HPDE6-E6E7 (cell line): ENCODE measurements at regions not wholly inside any gene's neighbourhood (a gene's known extent, or its start where the extent isn't known, plus 50 kb on each side); places are given as distances from the start of the nearest gene placed in this dataset.
"Not testable (repeated sequence)": the region's sequence is repeated elsewhere in the genome, so short reads cannot be mapped to it uniquely, and the experiment has no call there.

Experiments
- DNase-seq: peaks from one replicate; pipeline ENCODE4 v3.0.0; 2011; ENCODE audit warnings: missing footprints; ENCODE audit errors: extremely low spot score

DNA sequence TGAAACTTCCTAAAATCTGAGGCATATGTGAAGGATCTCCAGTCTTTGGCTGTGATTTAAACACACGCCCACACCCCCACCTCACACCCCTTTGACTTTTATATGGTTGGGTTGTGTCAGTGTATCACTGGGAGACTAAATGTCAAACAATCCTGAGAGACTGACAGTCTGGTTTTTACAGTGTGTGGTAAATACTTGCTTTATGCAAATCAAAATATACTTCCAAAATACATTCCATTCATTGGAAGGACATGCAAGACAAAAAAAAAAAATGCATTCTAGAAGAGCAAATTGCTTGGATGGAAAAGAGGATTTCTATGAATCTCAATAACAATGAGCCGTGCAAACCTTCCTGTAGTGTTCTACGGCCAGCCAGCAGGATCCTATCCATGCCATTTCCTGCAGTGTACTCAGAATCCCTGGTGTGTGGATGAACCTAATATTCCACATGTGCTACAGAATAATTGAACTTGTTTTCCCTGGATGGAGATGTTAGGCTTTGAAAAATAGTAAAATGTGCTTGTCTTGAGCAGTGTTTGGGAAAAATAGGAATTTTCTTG is 602.1 kb upstream of the GOT2 start:
- DNase-seq: no peak

DNA sequence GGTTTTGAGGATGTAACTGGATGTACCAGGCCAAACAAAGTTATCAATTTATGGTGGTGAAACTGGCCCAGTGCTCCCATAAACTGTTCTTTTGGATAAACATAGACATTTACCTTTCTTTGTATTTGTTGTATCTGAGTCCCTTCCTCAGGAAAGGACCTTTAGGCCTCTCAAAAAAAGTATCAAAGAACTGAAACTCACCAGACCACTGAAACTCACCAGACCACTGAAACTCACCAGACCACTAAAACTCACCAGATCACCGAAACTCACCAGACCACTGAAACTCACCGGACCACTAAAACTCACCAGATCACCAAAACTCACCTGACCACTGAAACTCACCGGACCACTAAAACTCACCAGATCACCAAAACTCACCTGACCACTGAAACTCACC is 597.6 kb upstream of the GOT2 start:
- DNase-seq: not testable (repeated sequence)

DNA sequence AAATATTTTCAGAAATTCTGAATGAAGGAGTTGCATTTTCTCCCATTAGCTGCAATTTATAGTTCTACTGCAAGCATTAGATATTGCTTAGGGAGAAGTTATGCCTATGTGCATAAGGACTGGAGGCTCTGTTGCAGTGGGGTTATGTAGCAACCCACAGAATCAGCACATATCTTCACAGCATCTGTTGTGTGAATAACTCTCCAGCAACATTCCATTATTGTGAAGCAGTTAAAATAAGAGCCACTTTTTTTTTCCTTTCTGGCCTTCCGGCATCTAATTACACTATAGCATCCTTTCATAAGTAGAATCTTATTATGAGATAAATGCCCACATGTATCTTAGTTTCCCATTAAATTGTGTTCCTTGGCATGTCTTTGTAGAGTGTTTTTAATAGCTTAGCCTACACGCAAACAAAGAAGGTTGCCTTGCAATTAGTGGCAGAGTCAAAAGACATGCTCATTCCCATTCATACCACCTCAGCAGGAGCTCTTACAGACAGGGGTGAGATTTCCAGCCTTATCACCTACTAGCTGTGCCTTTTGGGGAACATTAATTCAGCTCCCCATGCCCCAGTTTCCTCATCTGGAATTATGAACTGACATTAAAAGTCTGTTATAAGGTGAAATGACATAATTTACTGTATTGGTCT is 596.0 kb upstream of the GOT2 start:
- no peak for DNase-seq

DNA sequence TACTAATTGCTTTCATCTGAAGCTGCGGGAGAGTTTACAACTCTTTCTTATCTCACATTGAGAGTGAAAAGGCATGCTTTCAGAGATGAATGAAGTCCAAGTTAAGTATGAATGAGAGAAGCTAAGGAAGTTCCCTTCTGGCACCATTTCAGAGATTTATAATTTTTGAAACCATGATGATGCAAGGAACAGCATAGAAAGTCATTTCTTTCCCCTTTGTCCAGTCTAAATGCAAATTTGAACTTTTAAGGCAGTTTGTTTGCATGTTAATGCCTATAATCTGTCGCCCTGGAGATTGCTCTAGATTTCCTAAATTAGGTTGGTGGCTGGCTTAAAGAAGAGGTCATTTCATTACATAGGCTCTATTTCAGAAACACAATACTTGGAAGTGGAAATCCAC is 594.8 kb upstream of the GOT2 start:
- DNase-seq: no peak

DNA sequence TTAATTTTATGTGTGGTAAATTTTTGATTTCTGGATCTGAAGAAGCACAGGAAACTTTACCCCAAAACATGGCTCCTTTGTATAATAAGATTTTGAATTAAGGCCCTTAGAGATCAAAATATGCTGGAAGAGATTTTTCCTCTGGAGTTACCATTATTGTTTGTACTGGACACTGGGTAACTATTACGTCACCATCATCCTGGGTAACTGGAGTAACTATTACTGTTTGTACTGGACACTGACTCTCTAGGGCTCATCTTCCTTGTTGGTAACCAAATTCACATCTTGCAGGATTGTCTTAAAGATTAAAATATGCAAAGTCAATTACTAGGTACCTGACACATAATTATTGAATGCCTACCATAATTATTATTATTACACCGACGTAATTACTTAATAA is 593.8 kb upstream of the GOT2 start:
- no peak for DNase-seq

DNA sequence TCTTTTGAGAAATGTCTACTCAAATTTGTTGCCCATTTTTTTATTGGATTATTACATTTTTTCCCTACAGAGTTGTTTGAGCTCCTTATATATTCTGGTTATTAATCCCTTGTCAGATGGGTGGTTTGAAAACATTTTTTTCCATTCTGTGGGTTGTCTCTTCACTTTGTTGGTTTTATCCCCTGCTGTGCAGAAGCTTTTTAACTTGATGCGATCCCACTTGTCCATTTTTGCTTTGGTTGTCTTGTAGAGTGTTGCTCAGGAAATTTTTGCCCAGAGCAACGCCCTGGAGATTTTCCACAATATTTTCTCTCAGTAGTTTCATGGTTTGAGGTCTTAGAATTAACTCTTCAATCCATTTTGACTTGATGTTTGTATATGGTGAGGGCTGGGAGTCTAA is 592.8 kb upstream of the GOT2 start:
- no peak for DNase-seq

DNA sequence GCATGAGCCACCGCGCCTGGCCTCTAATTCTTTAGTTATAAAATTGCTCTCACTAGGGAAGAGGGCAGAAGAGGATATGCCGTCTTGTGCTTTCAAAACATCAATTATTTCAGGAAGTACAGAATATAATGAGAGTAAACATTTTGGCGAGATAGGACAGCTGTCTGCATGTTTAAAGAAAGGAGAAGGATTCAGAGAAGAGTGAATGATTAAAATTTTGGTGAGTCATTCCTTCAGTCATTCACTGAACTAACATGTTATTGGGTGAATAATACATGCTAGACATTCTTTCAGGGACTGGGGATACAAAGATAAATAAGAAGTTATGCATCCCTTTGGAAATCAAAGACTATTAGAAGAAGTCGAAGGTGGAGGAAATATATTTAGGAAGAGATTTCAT is 590.3 kb upstream of the GOT2 start:
- DNase-seq: no peak

DNA sequence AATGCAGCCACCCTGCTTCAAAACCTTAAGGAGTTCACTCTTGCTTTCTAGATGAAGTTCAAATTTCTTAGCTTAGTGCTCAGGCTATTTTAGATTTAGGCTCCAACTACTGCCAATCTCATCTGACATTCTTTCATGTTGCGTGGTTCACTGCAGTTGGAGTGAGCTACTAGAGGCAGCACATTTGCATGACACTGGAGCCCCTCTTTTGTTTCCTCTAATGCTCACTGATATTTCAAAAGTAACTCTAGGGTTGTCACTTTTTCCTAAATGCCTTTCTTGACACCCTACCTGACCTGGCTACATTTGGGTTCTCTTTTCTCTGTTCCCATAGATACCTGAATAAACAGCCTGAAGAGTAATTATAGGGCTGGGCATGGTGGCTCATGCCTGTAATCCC is 586.5 kb upstream of the GOT2 start:
- no peak for DNase-seq

DNA sequence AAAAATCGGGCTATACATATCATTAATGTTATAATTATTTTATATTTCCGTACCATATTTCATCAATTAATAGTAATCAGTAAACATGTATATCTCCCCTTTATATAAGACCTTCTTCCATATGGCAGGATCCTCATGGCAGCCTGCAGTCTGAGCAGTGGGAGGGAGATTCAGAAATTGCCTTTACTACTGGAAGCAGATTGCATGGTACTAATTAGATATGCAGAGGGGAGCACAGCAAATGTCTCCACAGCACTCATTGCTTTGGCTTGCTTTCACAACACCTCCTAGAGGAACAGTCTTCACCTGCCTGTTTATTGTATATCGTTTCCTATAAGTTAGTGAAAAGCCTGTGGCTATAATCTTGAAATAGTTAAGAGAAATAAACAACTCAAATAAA is 585.8 kb upstream of the GOT2 start:
- no peak for DNase-seq

DNA sequence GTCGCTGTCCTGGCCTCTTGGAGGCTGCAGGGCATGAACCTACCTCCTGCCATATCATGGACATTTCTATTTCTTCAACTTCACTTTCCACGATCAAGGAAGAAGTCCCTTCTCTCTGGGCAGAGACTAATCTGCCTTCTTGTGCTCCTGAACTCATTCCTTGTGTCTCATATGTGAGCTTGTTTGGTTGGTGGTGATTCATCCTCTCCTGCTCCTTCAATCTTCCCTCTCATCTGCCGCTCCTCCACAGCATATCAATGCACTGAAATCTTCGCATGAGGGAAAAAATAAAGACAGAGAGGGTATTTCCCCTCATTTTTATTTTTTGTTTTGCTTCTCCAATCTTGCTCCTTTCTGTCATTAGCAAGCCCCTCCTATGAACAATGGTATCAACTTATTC is 571.7 kb upstream of the GOT2 start:
- DNase-seq: no peak

DNA sequence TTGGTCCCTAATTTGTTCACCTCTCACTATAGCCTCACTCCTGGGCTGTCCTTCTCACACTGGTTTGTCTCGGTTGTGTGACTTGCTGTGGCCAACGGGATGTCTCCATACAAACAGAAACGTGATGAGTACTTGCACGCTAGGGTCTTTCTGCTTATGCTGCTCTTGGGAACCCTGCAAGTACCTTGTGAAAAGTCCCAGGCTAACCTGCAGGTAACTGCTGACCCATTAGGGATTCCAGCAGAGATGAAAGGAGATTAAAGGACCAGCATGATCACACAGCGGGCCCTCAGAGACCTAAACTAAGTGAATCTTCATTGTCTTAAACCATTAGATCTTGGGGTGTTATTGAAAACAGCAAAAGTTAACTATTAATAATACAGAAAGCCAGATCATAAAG is 562.8 kb upstream of the GOT2 start:
- no peak for DNase-seq

DNA sequence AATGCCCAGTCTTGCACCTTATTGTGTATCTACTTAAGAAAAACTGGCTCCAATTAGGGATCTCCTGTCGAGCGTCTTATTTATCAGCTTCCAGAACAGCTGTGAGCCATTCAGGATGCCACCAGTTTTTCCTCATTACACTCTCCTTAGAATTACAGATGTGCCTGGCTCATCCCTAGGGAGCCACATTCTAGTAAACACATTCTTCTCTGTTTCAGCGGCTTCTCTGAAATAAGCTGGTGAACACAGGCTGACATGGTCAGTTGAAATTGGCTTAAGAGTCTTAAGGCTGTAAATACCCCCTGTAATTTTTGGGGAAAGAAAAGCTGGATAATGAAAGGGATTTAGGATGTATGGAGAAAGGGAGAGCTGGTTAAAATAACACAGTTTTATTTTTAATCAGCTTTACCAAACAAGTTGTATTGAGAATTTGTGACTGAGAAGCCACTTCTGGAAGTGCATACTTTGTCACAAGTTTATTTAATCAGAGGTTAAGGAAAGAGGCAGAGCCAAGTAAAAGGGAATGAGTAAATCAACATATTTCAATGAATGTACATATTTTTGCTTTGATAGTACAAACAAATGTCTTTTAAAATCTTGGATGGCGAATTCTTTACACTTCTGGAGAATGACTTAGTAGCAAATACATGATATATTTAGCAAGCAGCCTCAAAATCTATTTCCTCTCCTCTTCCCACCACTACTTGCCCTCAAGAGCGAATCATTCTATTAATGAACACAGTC is 562.0 kb upstream of the GOT2 start:
- DNase-seq: no peak

DNA sequence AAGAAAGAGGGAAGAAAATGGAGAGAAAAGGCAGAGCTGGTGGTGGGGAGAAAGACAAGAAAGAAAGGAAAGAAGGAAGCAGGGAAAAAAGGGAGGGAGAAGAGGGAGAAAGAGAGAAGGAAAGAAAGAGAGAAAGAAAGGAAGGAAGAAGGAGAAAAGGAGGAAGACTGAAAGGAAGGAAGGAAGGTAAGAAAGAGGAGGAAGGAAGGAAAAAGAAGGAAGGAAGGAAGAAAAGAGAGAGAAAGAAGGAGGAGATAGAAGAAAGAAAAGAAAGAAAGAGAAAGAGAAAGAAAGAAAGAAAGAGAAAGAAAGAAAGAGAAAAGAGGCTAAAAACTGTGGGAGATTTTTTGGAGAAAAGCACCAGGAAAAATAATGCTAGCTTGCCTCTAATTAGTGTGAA is 561.4 kb upstream of the GOT2 start:
- no peak for DNase-seq

DNA sequence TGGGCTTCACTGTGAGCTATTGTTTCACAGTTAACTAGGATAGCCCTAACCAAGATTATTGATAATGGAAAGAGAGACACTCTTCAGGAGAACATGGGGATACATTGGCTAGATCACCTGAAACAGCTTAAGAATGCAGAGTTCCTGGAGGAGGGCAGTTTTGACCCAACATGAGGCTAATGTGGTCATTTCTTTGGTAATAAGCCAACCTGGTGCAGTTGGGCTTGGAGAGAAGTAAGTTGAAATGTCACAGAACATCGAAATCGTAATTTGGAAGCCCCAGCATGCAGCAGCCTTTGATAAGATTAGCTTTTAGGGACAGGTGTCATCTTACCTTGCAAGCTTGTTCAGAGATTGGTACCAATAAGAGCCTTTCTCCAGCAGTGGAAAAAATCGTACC is 556.6 kb upstream of the GOT2 start:
- DNase-seq: no peak

DNA sequence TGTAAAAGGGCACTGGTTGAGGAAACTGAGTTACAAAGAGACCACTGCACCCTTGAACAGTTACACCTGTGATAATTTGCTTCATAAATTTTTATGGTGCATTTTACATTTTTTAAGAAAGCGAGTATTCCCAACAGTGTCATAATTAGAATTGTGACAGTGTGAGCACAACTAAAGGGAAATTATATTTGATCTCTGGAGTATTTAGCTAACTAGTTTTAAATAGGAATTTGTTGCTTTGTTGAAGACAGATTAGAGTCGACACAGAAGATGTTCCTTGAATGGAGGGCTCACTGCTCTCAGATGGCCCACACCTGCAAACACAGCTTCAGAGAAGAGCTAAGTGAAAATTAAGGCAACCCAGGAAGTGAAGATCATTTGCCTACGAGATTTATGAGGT is 555.0 kb upstream of the GOT2 start:
- DNase-seq: no peak

DNA sequence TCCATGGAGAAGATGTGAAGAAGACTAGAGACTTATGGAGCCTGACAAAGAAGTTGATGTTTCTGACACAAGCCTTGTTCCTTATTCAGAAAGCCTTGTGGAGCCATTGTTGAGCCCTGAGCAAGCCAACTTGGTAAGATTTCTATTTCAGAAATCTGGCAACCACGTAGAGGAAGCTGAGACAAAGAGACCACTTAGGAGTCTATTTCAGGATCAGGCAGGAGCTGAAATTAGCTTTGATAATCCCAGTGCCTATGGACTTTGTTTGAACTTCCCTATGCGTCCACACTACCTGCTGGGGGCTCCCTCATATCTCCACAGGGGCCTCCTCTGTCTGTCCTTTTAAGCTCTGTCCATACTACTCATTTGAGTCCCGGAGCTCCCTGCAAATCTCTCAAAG is 540.0 kb upstream of the GOT2 start:
- no peak for DNase-seq

DNA sequence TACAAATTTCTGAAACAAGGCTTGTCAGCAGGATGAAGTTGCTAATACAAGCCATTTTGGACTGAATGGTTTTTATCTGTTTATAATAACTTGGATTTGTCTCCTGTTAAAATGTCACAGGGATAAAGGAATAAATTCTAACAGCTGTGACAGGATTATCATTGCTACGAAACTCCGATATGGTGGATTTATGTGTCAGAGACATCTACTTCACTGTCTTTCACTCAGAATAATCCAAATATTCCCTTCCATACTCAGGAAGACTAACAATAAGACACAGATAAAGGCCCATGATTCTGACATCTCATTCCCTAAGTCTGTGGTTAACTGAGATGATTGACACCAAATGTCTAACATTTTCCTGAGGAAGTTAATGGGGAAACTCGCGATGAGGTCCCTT is 529.8 kb upstream of the GOT2 start:
- DNase-seq: no peak

DNA sequence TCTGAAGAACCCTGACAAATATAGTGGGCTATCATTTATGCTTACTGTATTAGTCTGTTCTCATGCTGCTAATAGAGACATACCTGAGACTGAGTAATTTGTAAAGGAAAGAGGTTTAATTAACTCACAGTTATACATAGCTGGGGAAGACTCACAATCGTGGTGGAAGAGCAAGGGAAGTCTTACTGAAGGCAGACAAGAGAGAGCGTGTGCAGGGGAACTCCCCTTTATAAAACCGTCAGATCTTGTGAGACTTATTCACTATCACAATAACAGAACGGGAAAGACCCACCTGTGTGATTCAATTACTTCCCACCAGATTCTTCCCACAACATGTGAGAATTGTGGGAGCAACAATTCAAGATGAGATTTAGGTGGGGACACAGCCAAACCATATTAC is 526.8 kb upstream of the GOT2 start:
- no peak for DNase-seq

DNA sequence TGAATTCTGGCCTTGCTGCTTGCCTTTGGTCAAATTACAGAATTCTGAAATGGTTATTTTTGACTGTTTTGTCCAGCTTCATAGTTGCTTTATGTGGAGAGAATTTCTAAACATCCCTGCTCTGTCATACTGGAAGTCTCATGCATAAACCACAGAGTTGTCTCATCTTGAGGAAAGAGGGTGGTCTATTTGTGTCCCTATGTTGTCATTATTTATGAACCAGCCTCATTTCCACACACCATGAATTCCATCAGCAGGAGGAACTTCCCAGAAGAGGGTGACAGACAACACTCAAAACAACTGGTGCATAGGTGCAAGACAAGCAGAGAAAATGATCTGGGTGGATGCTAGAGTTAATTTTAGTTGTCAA is 525.8 kb upstream of the GOT2 start:
- no peak for DNase-seq

DNA sequence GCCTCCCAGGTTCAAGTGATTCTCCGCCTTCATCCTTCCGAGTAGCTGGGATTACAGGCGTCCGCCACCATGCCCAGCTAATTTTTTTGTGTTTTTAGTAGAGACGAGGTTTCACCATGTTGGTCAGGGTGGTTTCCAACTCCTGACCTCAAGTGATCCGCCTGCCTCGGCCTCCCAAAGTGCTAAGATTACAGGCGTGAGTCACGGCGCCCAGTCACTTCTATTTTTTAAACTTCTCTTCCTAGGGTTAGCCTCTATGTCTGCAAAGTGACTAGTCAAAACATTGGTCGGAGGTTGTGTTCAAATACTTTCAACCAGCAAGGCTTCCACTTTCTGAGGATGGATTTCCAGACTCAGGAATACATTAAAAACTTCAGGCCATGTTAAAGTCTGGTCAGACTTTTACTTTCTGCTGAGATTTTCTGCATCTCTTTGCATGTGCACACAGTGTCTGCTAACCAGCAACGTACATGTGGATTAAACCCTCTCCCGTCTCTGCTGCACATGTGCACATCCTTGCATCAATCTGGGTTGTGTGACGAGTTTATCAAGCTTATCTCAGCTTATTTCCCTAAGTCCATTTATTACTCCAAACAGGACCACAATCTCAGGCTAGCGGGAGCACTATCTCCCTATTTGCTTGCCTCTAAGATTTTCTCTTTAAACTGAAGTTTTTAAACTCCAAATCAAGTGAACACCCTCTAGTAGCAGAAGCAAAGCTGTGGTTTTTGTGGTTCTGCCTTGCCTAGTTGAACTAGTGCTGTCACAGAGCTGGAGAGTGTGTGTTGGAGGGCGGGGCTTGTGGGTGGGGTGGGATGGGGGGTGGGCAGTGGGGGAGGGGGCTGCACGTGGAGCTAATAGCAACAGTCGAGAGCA is 525.2 kb upstream of the GOT2 start:
- no peak for DNase-seq

DNA sequence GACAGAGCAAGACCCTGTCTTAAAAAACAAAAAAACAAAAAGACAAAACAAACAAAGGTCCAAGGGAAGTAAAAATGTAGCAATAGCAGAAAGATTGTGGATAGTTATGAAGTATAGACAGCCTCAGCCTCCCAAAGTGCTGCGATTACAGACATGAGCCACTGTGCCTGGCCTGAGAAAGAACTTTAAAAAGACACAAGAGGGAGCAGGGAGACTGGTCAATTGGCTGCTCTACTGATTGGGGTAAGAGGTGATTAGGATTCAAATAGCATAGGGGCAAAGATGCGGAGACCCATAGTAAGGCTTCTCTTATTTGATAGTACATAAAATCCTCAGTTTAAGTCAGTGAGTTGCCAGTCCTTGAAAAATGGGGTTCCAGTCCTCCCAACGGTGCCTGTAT is 518.2 kb upstream of the GOT2 start:
- no peak for DNase-seq

DNA sequence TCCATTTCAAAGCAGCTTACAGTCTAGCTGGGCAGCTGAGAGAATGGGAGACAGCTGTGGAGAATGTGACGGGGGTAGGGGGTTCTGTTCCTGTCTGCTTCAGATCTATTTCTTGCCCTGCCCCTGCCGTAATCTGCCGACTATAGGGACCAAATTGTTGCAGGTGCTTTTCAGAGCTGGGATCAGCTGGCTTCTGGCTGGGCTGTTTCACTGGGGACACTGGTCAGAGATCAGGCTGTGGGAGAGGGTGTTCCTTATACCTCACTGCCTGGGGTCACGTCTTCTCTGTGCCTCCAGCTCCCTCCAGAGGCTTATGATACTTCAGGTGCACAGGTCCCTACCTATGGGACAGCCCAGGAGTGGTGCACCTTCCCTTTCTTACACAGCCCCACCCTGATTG is 514.9 kb upstream of the GOT2 start:
- no peak for DNase-seq

DNA sequence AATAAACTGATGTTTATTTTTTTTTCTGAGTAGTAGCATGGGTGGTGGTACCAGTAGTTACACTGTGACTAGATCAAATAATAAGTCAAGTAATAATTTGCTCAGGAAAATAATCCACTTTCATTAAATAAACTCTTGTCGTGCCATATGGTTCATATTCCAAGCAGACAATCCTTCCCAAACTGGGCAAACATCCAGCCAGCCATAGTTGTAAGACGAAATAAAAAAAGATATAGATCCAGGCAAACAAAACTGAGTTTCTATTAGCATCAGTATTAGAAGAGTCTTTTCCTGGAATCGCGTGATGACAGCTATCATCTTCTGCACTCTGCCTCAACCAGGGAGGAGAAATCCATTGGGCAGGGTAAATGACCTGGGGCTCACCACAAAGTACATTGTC is 508.4 kb upstream of the GOT2 start:
- no peak for DNase-seq
